ENCODE measurements at regions not wholly inside any gene's neighbourhood (a gene's known extent, or its start where the extent isn't known, plus 50 kb on each side); places are given as distances from the start of the nearest gene placed in this dataset.

DNA sequence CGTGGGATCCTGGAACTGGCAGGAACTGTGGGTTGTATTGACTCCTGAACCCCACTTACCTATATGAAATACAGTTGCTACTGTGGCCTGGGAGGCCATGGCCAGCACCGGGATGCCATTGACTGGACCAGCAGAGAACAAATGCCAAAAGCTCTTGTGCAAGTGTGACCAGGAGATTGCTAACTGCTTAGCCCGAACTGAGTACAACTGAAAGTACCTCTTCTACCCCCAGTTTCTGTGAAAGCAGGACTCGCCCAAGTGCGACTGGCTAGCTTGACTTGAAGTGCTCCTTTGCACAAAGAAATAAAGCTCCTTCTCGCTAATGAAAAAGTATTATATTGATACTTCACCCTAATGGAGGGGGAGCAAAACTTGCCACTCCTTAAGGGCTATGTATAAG, 101.3 kb upstream of the ATP11B start:
- TF ChIP-seq, protein P1, sequence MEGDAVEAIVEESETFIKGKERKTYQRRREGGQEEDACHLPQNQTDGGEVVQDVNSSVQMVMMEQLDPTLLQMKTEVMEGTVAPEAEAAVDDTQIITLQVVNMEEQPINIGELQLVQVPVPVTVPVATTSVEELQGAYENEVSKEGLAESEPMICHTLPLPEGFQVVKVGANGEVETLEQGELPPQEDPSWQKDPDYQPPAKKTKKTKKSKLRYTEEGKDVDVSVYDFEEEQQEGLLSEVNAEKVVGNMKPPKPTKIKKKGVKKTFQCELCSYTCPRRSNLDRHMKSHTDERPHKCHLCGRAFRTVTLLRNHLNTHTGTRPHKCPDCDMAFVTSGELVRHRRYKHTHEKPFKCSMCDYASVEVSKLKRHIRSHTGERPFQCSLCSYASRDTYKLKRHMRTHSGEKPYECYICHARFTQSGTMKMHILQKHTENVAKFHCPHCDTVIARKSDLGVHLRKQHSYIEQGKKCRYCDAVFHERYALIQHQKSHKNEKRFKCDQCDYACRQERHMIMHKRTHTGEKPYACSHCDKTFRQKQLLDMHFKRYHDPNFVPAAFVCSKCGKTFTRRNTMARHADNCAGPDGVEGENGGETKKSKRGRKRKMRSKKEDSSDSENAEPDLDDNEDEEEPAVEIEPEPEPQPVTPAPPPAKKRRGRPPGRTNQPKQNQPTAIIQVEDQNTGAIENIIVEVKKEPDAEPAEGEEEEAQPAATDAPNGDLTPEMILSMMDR (IDR thresholded peaks at IDR 0.05; ENCODE audit: low read depth, low read length, missing input control): no peak
- TF ChIP-seq EGR1 (IDR thresholded peaks at IDR 0.05; ENCODE audit: low read depth in 2 of 2) (no peak), RAD21 (IDR thresholded peaks at IDR 0.05) (no peak), YY1 (IDR thresholded peaks at IDR 0.05) (no peak)
